PC-9 (cell line): ENCODE measurements at regions not wholly inside any gene's neighbourhood (a gene's known extent, or its start where the extent isn't known, plus 50 kb on each side); places are given as distances from the start of the nearest gene placed in this dataset.
"Not testable (repeated sequence)": the region's sequence is repeated elsewhere in the genome, so short reads cannot be mapped to it uniquely, and the experiment has no call there.

Experiments used
- BruUV-seq: library from RNA; stranded (reverse); fragments of 400-500 nt; replicated peaks from 2 replicates; lab custom pipeline; 2021; lab: Mats Ljungman, UMichigan
- CTCF ChIA-PET: fragments of 300-600 bp; sonication (Branson Sonifier 250); formaldehyde crosslinking; loops from one replicate; lab custom pipeline; 2022; ENCODE audit warnings: antibody characterized with exemption; lab: Charles Lee
- POLR2A ChIA-PET: fragments of 300-600 bp; sonication (Branson Sonifier 250); formaldehyde crosslinking; loops from one replicate; lab custom pipeline; 2022; ENCODE audit warnings: antibody characterized with exemption; ENCODE audit not compliant: unreplicated experiment; lab: Charles Lee
- DNase-seq, 2 experiments: peaks; one replicate each; pipeline versions ENCODE4 v3.0.0 to v3.0.0-alpha.2; 2015 to 2022; ENCODE audit warnings: mixed read lengths in 1 of 2
- H2AFZ ChIP-seq: fragments of 200-600 bp; sonication (generic); 2 replicates; pipeline ENCODE4 v1.8.1; 2017; ENCODE audit warnings: antibody characterized with exemption
- H3F3A ChIP-seq: fragments of 200-600 bp; sonication (generic); 2 replicates; pipeline ENCODE4 v1.8.1; 2017; ENCODE audit warnings: antibody characterized with exemption, mild to moderate bottlenecking, low read depth; ENCODE audit not compliant: insufficient read depth
- H3K27ac ChIP-seq: fragments of 200-600 bp; sonication (generic); 2 replicates; pipeline ENCODE4 v1.6.1; 2016; ENCODE audit warnings: mixed run types
- H3K27me3 ChIP-seq: fragments of 200-600 bp; sonication (generic); 2 replicates; pipeline ENCODE4 v1.6.1; 2016; ENCODE audit warnings: low read depth, mixed run types; ENCODE audit not compliant: insufficient read depth
- H3K36me3 ChIP-seq: fragments of 200-600 bp; sonication (generic); 2 replicates; pipeline ENCODE4 v1.6.1; 2016; ENCODE audit warnings: low read depth, mixed run types
- H3K4me1 ChIP-seq: fragments of 200-600 bp; sonication (generic); replicated peaks from 2 replicates; pipeline ENCODE4 v1.6.1; 2016; ENCODE audit warnings: mixed run types; ENCODE audit not compliant: insufficient read depth
- H3K4me2 ChIP-seq: fragments of 200-600 bp; sonication (generic); 2 replicates; pipeline ENCODE4 v1.6.1; 2017; ENCODE audit warnings: mixed run types
- H3K4me3 ChIP-seq: fragments of 200-600 bp; sonication (generic); 2 replicates; pipeline ENCODE4 v1.6.1; 2016; ENCODE audit warnings: mixed run types
- H3K79me2 ChIP-seq: fragments of 200-600 bp; sonication (generic); 2 replicates; pipeline ENCODE4 v1.6.1; 2017; ENCODE audit warnings: low read depth, mixed run types
- H3K9me2 ChIP-seq: fragments of 200-600 bp; sonication (generic); 2 replicates; pipeline ENCODE4 v1.8.1; 2017; ENCODE audit warnings: mild to moderate bottlenecking; ENCODE audit not compliant: insufficient read depth
- H3K9me3 ChIP-seq: fragments of 200-600 bp; sonication (generic); 2 replicates; pipeline ENCODE4 v1.8.1; 2016; ENCODE audit warnings: low read depth; ENCODE audit not compliant: insufficient read depth
- H4K20me1 ChIP-seq: fragments of 200-600 bp; sonication (generic); 2 replicates; pipeline ENCODE4 v1.8.1; 2017; ENCODE audit not compliant: insufficient read depth
- EZH2 ChIP-seq: fragments of 200-600 bp; sonication (generic); IDR thresholded peaks from 2 replicates; pipeline ENCODE4 v1.8.0; 2017; ENCODE audit warnings: antibody characterized with exemption, low read depth
- intact Hi-C: fragments of 100-400 bp; cut with micrococcal nuclease; formaldehyde crosslinking; loops from one replicate; pipeline ENCODE4 v1.10.0; 2022; ENCODE audit not compliant: unreplicated experiment
- TF ChIP-seq, protein P1 (sequence below): fragments of 200-600 bp; sonication (generic); conservative IDR thresholded peaks from 2 replicates; pipeline ENCODE4 v1.6.1; 2017; ENCODE audit warnings: mixed run types, antibody characterized with exemption, mild to moderate bottlenecking, moderate library complexity

- Histone ChIP-seq H2AFZ (no peak overlapping the region), H3K4me1 (peaks cover 15% of the 10 kb centered on the region), H3F3A (peaks cover 13% of the 10 kb centered on the region; the same call in 1 of the 2 replicates), H3K9me2 (no peaks in the 10 kb centered on the region), H3K27me3 (no peaks in the 10 kb centered on the region), H3K4me2 (no peak overlapping the region), H3K79me2 (no peaks in the 10 kb centered on the region), H3K4me3 (no peak overlapping the region), H3K36me3 (no peaks in the 10 kb centered on the region), H4K20me1 (no peaks in the 10 kb centered on the region), H3K9me3 (peaks cover 3% of the 10 kb centered on the region; the same call in 1 of the 2 replicates), H3K27ac (no peak overlapping the region)
- CTCF ChIA-PET, result no interaction called here
- TF ChIP-seq, protein P1, sequence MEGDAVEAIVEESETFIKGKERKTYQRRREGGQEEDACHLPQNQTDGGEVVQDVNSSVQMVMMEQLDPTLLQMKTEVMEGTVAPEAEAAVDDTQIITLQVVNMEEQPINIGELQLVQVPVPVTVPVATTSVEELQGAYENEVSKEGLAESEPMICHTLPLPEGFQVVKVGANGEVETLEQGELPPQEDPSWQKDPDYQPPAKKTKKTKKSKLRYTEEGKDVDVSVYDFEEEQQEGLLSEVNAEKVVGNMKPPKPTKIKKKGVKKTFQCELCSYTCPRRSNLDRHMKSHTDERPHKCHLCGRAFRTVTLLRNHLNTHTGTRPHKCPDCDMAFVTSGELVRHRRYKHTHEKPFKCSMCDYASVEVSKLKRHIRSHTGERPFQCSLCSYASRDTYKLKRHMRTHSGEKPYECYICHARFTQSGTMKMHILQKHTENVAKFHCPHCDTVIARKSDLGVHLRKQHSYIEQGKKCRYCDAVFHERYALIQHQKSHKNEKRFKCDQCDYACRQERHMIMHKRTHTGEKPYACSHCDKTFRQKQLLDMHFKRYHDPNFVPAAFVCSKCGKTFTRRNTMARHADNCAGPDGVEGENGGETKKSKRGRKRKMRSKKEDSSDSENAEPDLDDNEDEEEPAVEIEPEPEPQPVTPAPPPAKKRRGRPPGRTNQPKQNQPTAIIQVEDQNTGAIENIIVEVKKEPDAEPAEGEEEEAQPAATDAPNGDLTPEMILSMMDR, result no peak
- no peak for TF ChIP-seq EZH2
- intact Hi-C loops, result no loop called here
- BruUV-seq, result no TSS peak
- DNase-seq, result no peak
- POLR2A ChIA-PET, result no interaction called here
Measured at GRCh38 chr4:53941331-53941730, 123.1 kb downstream of the CHIC2 start.

DNA sequence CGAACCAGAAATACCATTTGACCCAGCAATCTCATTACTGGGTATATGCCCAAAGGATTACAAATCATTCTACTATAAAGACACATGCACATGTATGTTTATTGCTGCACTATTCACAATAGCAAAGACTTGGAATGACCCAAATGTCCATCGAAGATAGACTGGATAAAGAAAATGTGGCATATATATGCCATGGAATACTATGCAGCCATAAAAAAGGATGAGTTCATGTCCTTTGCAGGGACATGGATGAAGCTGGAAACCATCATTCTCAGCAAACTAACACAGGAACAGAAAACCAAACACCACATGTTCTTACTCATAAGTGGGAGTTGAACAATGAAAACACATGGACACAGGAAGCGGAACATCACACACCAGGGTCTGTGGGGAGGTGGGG lies 124.5 kb downstream of the CHIC2 start:
- H3K4me1 ChIP-seq, result peaks cover 15% of the 10 kb centered on the region
- H3K9me2 ChIP-seq, H3K36me3 ChIP-seq, POLR2A ChIA-PET, H2AFZ ChIP-seq, DNase-seq, BruUV-seq, H3K4me3 ChIP-seq, H4K20me1 ChIP-seq, H3K79me2 ChIP-seq, CTCF ChIA-PET, H3K27ac ChIP-seq, intact Hi-C loops, H3K4me2 ChIP-seq, H3K9me3 ChIP-seq, H3K27me3 ChIP-seq: not testable (repeated sequence)
- peaks cover 13% of the 10 kb centered on the region; the same call in 1 of the 2 replicates for H3F3A ChIP-seq

- POLR2A ChIA-PET, result no interaction called here
- H3K9me3 ChIP-seq, result peaks cover 8% of the 10 kb centered on the region; the same call in 1 of the 2 replicates
- H3K27me3 ChIP-seq, result no peaks in the 10 kb centered on the region
- H3F3A ChIP-seq, result no peaks in the 10 kb centered on the region
- H4K20me1 ChIP-seq, result no peaks in the 10 kb centered on the region
- BruUV-seq, result no TSS peak
- intact Hi-C loops, result no loop called here
- no peaks in the 10 kb centered on the region for H3K9me2 ChIP-seq
- no peaks in the 10 kb centered on the region for H3K36me3 ChIP-seq
- no peak overlapping the region for H3K27ac ChIP-seq
- H3K4me2 ChIP-seq, result no peak overlapping the region
- no peak for DNase-seq
- H3K4me1 ChIP-seq, result peaks cover 2% of the 10 kb centered on the region; the same call in 1 of the 2 replicates
- TF ChIP-seq, protein P1, result no peak
- no peak for TF ChIP-seq EZH2
- CTCF ChIA-PET, result no interaction called here
- no peaks in the 10 kb centered on the region for H3K79me2 ChIP-seq
- no peak overlapping the region for H3K4me3 ChIP-seq
- no peak overlapping the region for H2AFZ ChIP-seq
Measured at GRCh38 chr4:53937918-53938317, 126.5 kb downstream of the CHIC2 start.

- Histone ChIP-seq H2AFZ (no peak overlapping the region), H3K4me1 (no peaks in the 10 kb centered on the region), H3K9me2 (no peaks in the 10 kb centered on the region), H3K27ac (no peak overlapping the region), H3K27me3 (no peaks in the 10 kb centered on the region), H3K4me2 (no peak overlapping the region), H3K9me3 (peaks cover 8% of the 10 kb centered on the region; the same call in 1 of the 2 replicates), H3K36me3 (no peaks in the 10 kb centered on the region), H3K79me2 (no peaks in the 10 kb centered on the region), H3K4me3 (no peak overlapping the region), H3F3A (no peaks in the 10 kb centered on the region), H4K20me1 (no peaks in the 10 kb centered on the region)
- intact Hi-C loops, result no loop called here
- BruUV-seq, result no TSS peak
- ChIA-PET POLR2A (no interaction called here), CTCF (no interaction called here)
- TF ChIP-seq, protein P1, result no peak
- TF ChIP-seq EZH2, result no peak
- DNase-seq, result no peak
Measured at GRCh38 chr4:53937327-53937726, 127.1 kb downstream of the CHIC2 start.
